SJCRH30 (cell line): ENCODE measurements at regions not wholly inside any gene's neighbourhood (a gene's known extent, or its start where the extent isn't known, plus 50 kb on each side); places are given as distances from the start of the nearest gene placed in this dataset.

Source experiments
- DNase-seq, 2 experiments: peaks; one replicate each; pipeline ENCODE4 v3.0.0-alpha.2; 2015 to 2020
- H3K27ac ChIP-seq: fragments of 250-450 bp; sonication (Bioruptor Pico); 2 replicates; pipeline ENCODE4 v1.5.1; 2020; ENCODE audit warnings: mild to moderate bottlenecking, moderate library complexity
- H3K27me3 ChIP-seq: fragments of 250-450 bp; sonication (Bioruptor Pico); 2 replicates; pipeline ENCODE4 v1.5.1; 2020; ENCODE audit warnings: mild to moderate bottlenecking, moderate library complexity
- H3K36me3 ChIP-seq: fragments of 250-450 bp; sonication (Bioruptor Pico); 2 replicates; pipeline ENCODE4 v1.5.1; 2020; ENCODE audit warnings: mild to moderate bottlenecking, moderate library complexity
- H3K4me1 ChIP-seq: fragments of 250-450 bp; sonication (Bioruptor Pico); 2 replicates; pipeline ENCODE4 v1.5.1; 2020; ENCODE audit warnings: mild to moderate bottlenecking, moderate library complexity
- H3K4me3 ChIP-seq: fragments of 250-450 bp; sonication (Bioruptor Pico); 2 replicates; pipeline ENCODE4 v1.5.1; 2020; ENCODE audit warnings: mild to moderate bottlenecking, moderate library complexity
- H3K9me3 ChIP-seq: fragments of 250-450 bp; sonication (Bioruptor Pico); replicated peaks from 2 replicates; pipeline ENCODE4 v1.5.1; 2020; ENCODE audit warnings: mild to moderate bottlenecking, moderate library complexity

DNA sequence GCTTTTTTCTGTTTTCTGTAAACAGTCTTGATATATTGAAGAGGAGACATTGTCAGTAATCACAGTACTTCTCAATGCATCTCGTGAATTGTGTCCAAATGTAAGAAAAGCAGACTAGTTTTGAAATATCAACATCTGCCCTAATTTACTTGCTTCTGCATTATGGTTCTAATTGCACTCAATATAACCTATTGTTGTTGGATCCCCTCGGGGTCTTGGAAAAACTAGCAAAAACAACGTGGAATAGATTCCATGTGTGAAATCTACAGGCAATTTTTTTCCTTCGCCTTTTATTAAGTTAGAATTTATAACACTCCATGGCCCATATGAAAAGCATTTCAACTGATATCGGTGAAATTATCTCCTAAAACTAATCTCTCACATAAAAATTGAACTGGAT lies 236.5 kb downstream of the TTLL7 start:
- Histone ChIP-seq H3K27me3 (no peaks in the 10 kb centered on the region), H3K4me3 (no peak overlapping the region), H3K36me3 (no peaks in the 10 kb centered on the region), H3K9me3 (no peaks in the 10 kb centered on the region), H3K4me1 (peaks cover 8% of the 10 kb centered on the region), H3K27ac (no peak overlapping the region)
- DNase-seq = no peak

DNA sequence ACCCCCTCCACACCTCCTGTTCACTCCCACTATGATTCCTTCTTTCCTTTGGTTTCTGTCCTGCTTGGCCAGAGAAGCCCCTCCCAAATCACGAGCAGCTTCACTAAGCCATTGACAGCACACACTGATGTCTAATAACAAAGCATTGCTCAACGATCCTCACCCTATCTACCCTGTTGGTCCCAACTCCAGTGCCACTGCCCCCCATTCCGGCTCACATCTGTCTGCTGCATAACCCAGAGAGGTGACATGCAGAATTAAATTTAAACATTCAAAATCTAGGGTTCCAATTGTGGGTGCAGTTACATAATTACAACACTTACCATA lies 236.9 kb downstream of the TTLL7 start:
- DNase-seq = no peak
- Histone ChIP-seq H3K36me3 (no peaks in the 10 kb centered on the region), H3K4me1 (peaks cover 8% of the 10 kb centered on the region), H3K27me3 (no peaks in the 10 kb centered on the region), H3K27ac (no peak overlapping the region), H3K9me3 (no peaks in the 10 kb centered on the region), H3K4me3 (no peak overlapping the region)

- Histone ChIP-seq H3K27me3 (no peaks in the 10 kb centered on the region), H3K4me1 (peaks cover 8% of the 10 kb centered on the region), H3K4me3 (no peak overlapping the region), H3K27ac (no peak overlapping the region), H3K36me3 (no peaks in the 10 kb centered on the region), H3K9me3 (no peaks in the 10 kb centered on the region)
- DNase-seq = peak; percentile 7 to 22
Measured at GRCh38 chr1:83761167-83762038, 237.5 kb downstream of the TTLL7 start.

GRCh38 chr1:83760226-83761021 lies 238.5 kb downstream of the TTLL7 start:
- no peak overlapping the region for H3K4me3 ChIP-seq
- DNase-seq = peak in 1 of 2 experiments; percentile 9
- no peaks in the 10 kb centered on the region for H3K9me3 ChIP-seq
- no peak overlapping the region for H3K27ac ChIP-seq
- H3K36me3 ChIP-seq = no peaks in the 10 kb centered on the region
- no peaks in the 10 kb centered on the region for H3K27me3 ChIP-seq
- peaks cover 8% of the 10 kb centered on the region for H3K4me1 ChIP-seq

- no peak for DNase-seq
- Histone ChIP-seq H3K4me1 (no peaks in the 10 kb centered on the region), H3K27ac (no peak overlapping the region), H3K27me3 (no peaks in the 10 kb centered on the region), H3K9me3 (no peaks in the 10 kb centered on the region), H3K4me3 (no peak overlapping the region), H3K36me3 (no peaks in the 10 kb centered on the region)
Measured at GRCh38 chr1:83756984-83757717, 241.8 kb downstream of the TTLL7 start.

- Histone ChIP-seq H3K27me3 (no peaks in the 10 kb centered on the region), H3K27ac (no peak overlapping the region), H3K9me3 (no peaks in the 10 kb centered on the region), H3K4me1 (no peaks in the 10 kb centered on the region), H3K4me3 (no peak overlapping the region), H3K36me3 (no peaks in the 10 kb centered on the region)
- no peak for DNase-seq
Measured at GRCh38 chr1:83751602-83752001, 247.3 kb downstream of the TTLL7 start.

DNA sequence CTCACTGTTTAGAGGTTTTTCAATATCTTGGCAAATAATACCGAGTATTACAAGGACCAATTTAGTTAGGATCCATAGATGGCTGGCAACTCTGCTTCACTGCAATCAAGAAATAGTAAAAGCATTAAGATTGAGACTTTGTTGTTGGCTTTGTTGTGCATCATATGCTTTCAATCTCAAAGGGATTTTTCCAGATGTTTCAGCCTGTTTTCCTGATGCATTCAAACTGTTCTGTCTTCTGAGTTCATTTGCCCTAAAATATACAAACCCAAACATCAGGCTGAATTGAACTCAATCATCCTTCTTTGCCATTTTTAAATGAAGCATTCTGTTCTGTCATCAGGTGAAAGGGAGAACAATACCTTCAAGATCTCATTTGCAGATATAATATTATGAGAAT lies 248.7 kb downstream of the TTLL7 start:
- Histone ChIP-seq H3K9me3 (no peaks in the 10 kb centered on the region), H3K27me3 (no peaks in the 10 kb centered on the region), H3K36me3 (no peaks in the 10 kb centered on the region), H3K4me1 (no peaks in the 10 kb centered on the region), H3K27ac (no peak overlapping the region), H3K4me3 (no peak overlapping the region)
- DNase-seq = no peak

DNA sequence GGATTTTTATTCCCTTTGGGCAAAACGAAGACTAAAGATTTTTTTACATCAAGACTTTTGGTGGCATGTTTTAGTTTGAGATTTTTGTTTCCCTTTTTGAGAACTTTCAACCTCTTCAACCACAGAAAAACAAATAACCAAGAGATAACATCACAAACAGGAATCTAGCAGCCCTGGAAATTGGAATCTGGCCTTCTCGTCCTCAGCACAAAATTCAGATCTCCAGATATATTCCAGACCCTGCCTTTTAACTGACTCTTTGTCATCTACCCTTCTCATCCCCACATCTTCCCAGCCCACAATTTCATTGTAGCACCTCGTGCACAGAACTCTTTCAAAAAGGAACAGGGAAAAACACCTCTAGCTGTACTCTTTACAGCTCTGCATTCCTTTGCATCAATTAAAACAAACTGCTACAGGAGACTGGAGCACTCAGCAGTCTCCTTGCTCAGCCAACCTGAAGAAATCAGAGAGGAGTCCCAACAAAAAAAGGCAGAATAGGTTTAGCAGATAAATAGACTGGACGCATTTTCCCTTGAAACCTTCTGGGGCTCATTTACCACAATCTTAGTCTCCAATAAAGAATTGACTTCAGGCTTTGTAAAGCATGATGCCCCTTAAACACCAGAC lies 251.0 kb downstream of the TTLL7 start:
- no peak for DNase-seq
- H3K27me3 ChIP-seq = no peaks in the 10 kb centered on the region
- H3K36me3 ChIP-seq = no peaks in the 10 kb centered on the region
- no peaks in the 10 kb centered on the region for H3K9me3 ChIP-seq
- H3K27ac ChIP-seq = no peak overlapping the region
- no peaks in the 10 kb centered on the region for H3K4me1 ChIP-seq
- no peak overlapping the region for H3K4me3 ChIP-seq

DNA sequence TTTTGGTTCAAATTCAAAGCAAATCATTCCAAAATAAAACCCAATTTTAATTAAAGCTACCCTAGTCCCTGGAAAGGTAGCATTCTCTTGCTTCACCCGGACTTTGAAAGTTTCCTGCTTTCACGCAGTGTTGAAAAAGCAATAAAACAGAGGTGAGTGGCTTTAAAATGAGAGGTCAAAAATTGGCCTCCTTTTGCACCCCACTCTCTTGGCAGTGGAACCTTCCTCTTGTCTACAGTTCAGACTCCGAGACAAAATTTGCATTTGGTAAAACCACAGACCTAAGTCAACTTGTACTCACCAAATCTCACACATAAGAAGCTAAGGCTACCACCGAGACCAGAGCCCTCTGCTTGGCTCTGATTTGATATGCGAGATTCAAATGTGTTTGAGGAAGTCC lies 252.7 kb downstream of the TTLL7 start:
- DNase-seq = no peak
- no peaks in the 10 kb centered on the region for H3K27me3 ChIP-seq
- no peaks in the 10 kb centered on the region for H3K9me3 ChIP-seq
- no peaks in the 10 kb centered on the region for H3K36me3 ChIP-seq
- H3K4me3 ChIP-seq = no peak overlapping the region
- no peak overlapping the region for H3K27ac ChIP-seq
- H3K4me1 ChIP-seq = no peaks in the 10 kb centered on the region

DNA sequence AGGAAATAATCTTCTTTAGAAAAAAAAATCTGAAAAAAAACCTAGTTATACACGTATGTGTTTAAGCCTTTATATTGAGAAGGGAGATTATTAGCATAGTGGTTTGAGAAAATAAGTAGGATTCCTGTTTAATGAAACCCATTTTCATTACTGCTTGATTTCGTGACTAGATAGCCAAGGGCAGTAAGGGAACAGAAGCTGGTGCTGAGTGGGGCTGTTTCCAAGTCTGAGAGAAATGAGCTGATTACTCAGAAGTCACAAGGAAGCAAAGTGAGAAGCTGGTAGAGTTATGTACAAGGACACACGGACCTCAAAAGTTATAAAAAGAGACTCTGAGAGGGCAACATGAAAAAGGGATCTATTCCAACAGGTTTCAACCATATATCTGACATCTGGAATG lies 256.5 kb downstream of the TTLL7 start:
- Histone ChIP-seq H3K4me1 (no peaks in the 10 kb centered on the region), H3K4me3 (no peak overlapping the region), H3K9me3 (no peaks in the 10 kb centered on the region), H3K27ac (no peak overlapping the region), H3K27me3 (no peaks in the 10 kb centered on the region), H3K36me3 (no peaks in the 10 kb centered on the region)
- no peak for DNase-seq

- H3K4me3 ChIP-seq = no peak overlapping the region
- DNase-seq = no peak
- H3K9me3 ChIP-seq = no peaks in the 10 kb centered on the region
- no peak overlapping the region for H3K27ac ChIP-seq
- no peaks in the 10 kb centered on the region for H3K4me1 ChIP-seq
- H3K36me3 ChIP-seq = no peaks in the 10 kb centered on the region
- H3K27me3 ChIP-seq = no peaks in the 10 kb centered on the region
Measured at GRCh38 chr1:83741770-83742169, 257.2 kb downstream of the TTLL7 start.

GRCh38 chr1:83741348-83741747 lies 257.6 kb downstream of the TTLL7 start:
- Histone ChIP-seq H3K9me3 (no peaks in the 10 kb centered on the region), H3K27me3 (no peaks in the 10 kb centered on the region), H3K4me3 (no peak overlapping the region), H3K4me1 (no peaks in the 10 kb centered on the region), H3K27ac (no peak overlapping the region), H3K36me3 (no peaks in the 10 kb centered on the region)
- DNase-seq = no peak

DNA sequence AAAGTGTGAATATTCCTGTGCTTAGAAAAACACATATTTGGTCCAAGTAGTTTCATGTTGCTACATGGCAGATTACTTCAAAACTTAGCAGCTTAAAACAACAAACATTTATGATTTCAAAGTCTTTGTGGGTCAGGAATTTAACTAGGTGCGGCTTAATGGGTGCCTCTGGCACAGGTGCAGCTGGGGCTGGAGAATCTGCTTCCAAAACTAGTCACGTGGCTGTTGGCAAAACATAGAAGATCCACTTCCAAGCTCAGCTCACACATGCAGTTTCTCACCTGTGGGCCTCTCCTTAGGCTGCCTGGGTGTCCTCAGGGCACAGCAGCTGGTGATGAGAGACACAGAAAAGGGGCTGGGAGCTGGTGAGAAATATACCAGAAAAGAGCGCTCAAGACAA lies 263.4 kb downstream of the TTLL7 start:
- Histone ChIP-seq H3K27me3 (no peaks in the 10 kb centered on the region), H3K27ac (no peak overlapping the region), H3K9me3 (no peaks in the 10 kb centered on the region), H3K4me3 (no peak overlapping the region), H3K4me1 (no peaks in the 10 kb centered on the region), H3K36me3 (no peaks in the 10 kb centered on the region)
- no peak for DNase-seq

- no peaks in the 10 kb centered on the region for H3K27me3 ChIP-seq
- DNase-seq = peak in 1 of 2 experiments; percentile 7
- no peak overlapping the region for H3K27ac ChIP-seq
- H3K4me3 ChIP-seq = no peak overlapping the region
- no peaks in the 10 kb centered on the region for H3K36me3 ChIP-seq
- no peaks in the 10 kb centered on the region for H3K9me3 ChIP-seq
- no peaks in the 10 kb centered on the region for H3K4me1 ChIP-seq
Measured at GRCh38 chr1:83734420-83734819, 264.5 kb downstream of the TTLL7 start.
